ENCODE measurements at regions not wholly inside any gene's neighbourhood (a gene's known extent, or its start where the extent isn't known, plus 50 kb on each side); places are given as distances from the start of the nearest gene placed in this dataset.

- no peaks in the 10 kb centered on the region for H3K9me2 ChIP-seq (ENCODE audit: insufficient read depth)
- ChIA-PET RAD21 (ENCODE audit: low non-redundant PET in 1 of 2, low total read pairs in 2 of 2, uncharacterized antibody in 2 of 2, unreplicated experiment in 2 of 2) (no interaction called here), POLR2A (no interaction called here), CTCF (no interaction called here)
- no peaks in the 10 kb centered on the region for H4K20me1 ChIP-seq (ENCODE audit: insufficient read depth)
- TF ChIP-seq EGR1 (IDR thresholded peaks at IDR 0.05; ENCODE audit: low read depth) (no peak), JUND (IDR thresholded peaks at IDR 0.05) (no peak), RAD21 (IDR thresholded peaks at IDR 0.05; ENCODE audit: low read depth) (no peak), REST (IDR thresholded peaks at IDR 0.05; ENCODE audit: low read depth) (no peak), SP1 (IDR thresholded peaks at IDR 0.05; ENCODE audit: low read depth) (no peak), CTCF (IDR thresholded peaks at IDR 0.05 in 2 of 3, conservative IDR thresholded peaks at IDR 0.05 in 1 of 3; ENCODE audit: borderline replicate concordance in 1 of 3, insufficient read depth in 1 of 3, low read depth in 2 of 3, low read length in 2 of 3) (no peak), ZNF274 (IDR thresholded peaks at IDR 0.05; ENCODE audit: low read depth, low read length) (no peak), SIN3A (IDR thresholded peaks at IDR 0.05; ENCODE audit: low read depth) (no peak), CEBPB (IDR thresholded peaks at IDR 0.05; ENCODE audit: low read depth) (no peak), ZBTB33 (IDR thresholded peaks at IDR 0.05; ENCODE audit: extremely low read depth, insufficient replicate concordance, low read length) (no peak), POLR2A (IDR thresholded peaks at IDR 0.05; ENCODE audit: borderline replicate concordance, extremely low read depth, insufficient read depth, insufficient read length) (no peak), CBX3 (IDR thresholded peaks at IDR 0.05; ENCODE audit: low read depth) (no peak), SRF (IDR thresholded peaks at IDR 0.05; ENCODE audit: low read depth) (no peak), EZH2phosphoT487 (IDR thresholded peaks at IDR 0.05; ENCODE audit: borderline replicate concordance) (no peak), ELF1 (IDR thresholded peaks at IDR 0.05; ENCODE audit: borderline replicate concordance, low read depth) (no peak), FOSL1 (IDR thresholded peaks at IDR 0.05; ENCODE audit: low read depth) (no peak), YY1 (IDR thresholded peaks at IDR 0.05; ENCODE audit: extremely low read depth, insufficient replicate concordance, low read depth, low read length) (no peak)
- no peak overlapping the region for H3K27ac ChIP-seq (ENCODE audit: low read depth, low read length)
- no peak for DNase-seq (ENCODE audit: low read depth, low spot score)
- no peak overlapping the region for H3K4me3 ChIP-seq (replicated peaks in 1 of 2; ENCODE audit: low read depth in 1 of 2, low read length in 2 of 2)
- BruUV-seq (replicated peaks), result no TSS peak
- no peak for ATAC-seq
- no peak overlapping the region for H2AFZ ChIP-seq (ENCODE audit: low read depth, low read length, poor library complexity, severe bottlenecking)
- H3K9ac ChIP-seq (ENCODE audit: low read length), result no peak overlapping the region
- H3K36me3 ChIP-seq (ENCODE audit: control insufficient read depth in 1 of 2, insufficient read depth in 2 of 2, low read length in 2 of 2), result no peaks in the 10 kb centered on the region
- no peaks in the 10 kb centered on the region for H3K27me3 ChIP-seq (ENCODE audit: insufficient read depth, low read length)
- intact Hi-C loops (cut with micrococcal nuclease), result no loop called here
- no peaks in the 10 kb centered on the region for H3K4me1 ChIP-seq (ENCODE audit: control insufficient read depth in 1 of 2, insufficient read depth in 2 of 2, low read length in 2 of 2)
- no peaks in the 10 kb centered on the region for H3K79me2 ChIP-seq (ENCODE audit: insufficient read depth, low read length)
- H3K9me3 ChIP-seq (ENCODE audit: control insufficient read depth in 1 of 2, insufficient read depth in 1 of 2, low read depth in 1 of 2, low read length in 2 of 2), result no peaks in the 10 kb centered on the region
- H3K4me2 ChIP-seq (ENCODE audit: low read length), result no peak overlapping the region
These were observed 58.3 kb upstream of the MAGEB2 start for GRCh38 chrX:30156880-30157560.

All from HCT116 (cell line).